Trophoblast cell (in vitro differentiated cells and primary cell): ENCODE measurements at regions not wholly inside any gene's neighbourhood (a gene's known extent, or its start where the extent isn't known, plus 50 kb on each side); places are given as distances from the start of the nearest gene placed in this dataset.

Source experiments
- DNase-seq, 2 donors: peaks; one replicate each; pipeline ENCODE4 v3.0.0-alpha.2; 2016
- H2AFZ ChIP-seq: 2 replicates; pipeline ENCODE4 v1.6.1; 2013; ENCODE audit warnings: low read length, moderate library complexity, mild to moderate bottlenecking; ENCODE audit not compliant: insufficient read depth, poor library complexity
- H2AK5ac ChIP-seq: 2 replicates; pipeline ENCODE4 v1.6.1; 2013; ENCODE audit warnings: mild to moderate bottlenecking, low read length
- H2BK120ac ChIP-seq: 2 replicates; pipeline ENCODE4 v1.6.1; 2013; ENCODE audit warnings: low read length, mild to moderate bottlenecking, moderate library complexity; ENCODE audit not compliant: insufficient read depth, poor library complexity
- H2BK12ac ChIP-seq: 2 replicates; pipeline ENCODE4 v1.6.1; 2013; ENCODE audit warnings: mild to moderate bottlenecking, low read length, moderate library complexity
- H2BK5ac ChIP-seq: 2 replicates; pipeline ENCODE4 v1.6.1; 2013; ENCODE audit warnings: low read length, low read depth, moderate library complexity, mild to moderate bottlenecking; ENCODE audit not compliant: poor library complexity
- H3K14ac ChIP-seq: 2 replicates; pipeline ENCODE4 v1.6.1; 2013; ENCODE audit warnings: mild to moderate bottlenecking, low read length
- H3K18ac ChIP-seq: 2 replicates; pipeline ENCODE4 v1.6.1; 2013; ENCODE audit warnings: mild to moderate bottlenecking, low read length
- H3K23ac ChIP-seq: 2 replicates; pipeline ENCODE4 v1.6.1; 2013; ENCODE audit warnings: low read length
- H3K27ac ChIP-seq: 2 replicates; pipeline ENCODE4 v1.5.1; 2013; ENCODE audit warnings: low read depth, mild to moderate bottlenecking, inconsistent platforms, low read length, moderate library complexity
- H3K27me3 ChIP-seq: 2 replicates; pipeline ENCODE4 v1.6.1; 2013; ENCODE audit warnings: inconsistent platforms, mild to moderate bottlenecking, low read length, moderate library complexity; ENCODE audit not compliant: insufficient read depth
- H3K36me3 ChIP-seq, 2 experiments: 1 replicate in 1 of 2; 2 replicates in 1 of 2; pipeline ENCODE4 v1.6.1; 2013; ENCODE audit warnings: low read length in 2 of 2, mild to moderate bottlenecking in 2 of 2, moderate library complexity in 1 of 2; ENCODE audit not compliant: insufficient read depth in 2 of 2, control insufficient read depth in 1 of 2
- H3K4ac ChIP-seq: 2 replicates; pipeline ENCODE4 v1.6.1; 2013; ENCODE audit warnings: low read depth, mild to moderate bottlenecking, low read length, moderate library complexity
- H3K4me1 ChIP-seq, 2 experiments: 1 replicate in 1 of 2; 2 replicates in 1 of 2; pipeline ENCODE4 v1.6.1; 2013; ENCODE audit warnings: low read length in 2 of 2, mild to moderate bottlenecking in 2 of 2, moderate library complexity in 1 of 2; ENCODE audit not compliant: insufficient read depth in 2 of 2, control insufficient read depth in 1 of 2
- H3K4me2 ChIP-seq: 2 replicates; pipeline ENCODE4 v1.6.1; 2013; ENCODE audit warnings: inconsistent platforms, mild to moderate bottlenecking, low read length, moderate library complexity
- H3K4me3 ChIP-seq: 2 replicates; pipeline ENCODE4 v1.5.1; 2013; ENCODE audit warnings: mild to moderate bottlenecking, low read depth, low read length, inconsistent platforms
- H3K79me1 ChIP-seq: one replicate; pipeline ENCODE4 v1.6.1; 2013; ENCODE audit warnings: low read length
- H3K79me2 ChIP-seq: 2 replicates; pipeline ENCODE4 v1.6.1; 2013; ENCODE audit warnings: low read length, mild to moderate bottlenecking; ENCODE audit not compliant: control insufficient read depth, insufficient read depth, poor library complexity
- H3K9ac ChIP-seq: 2 replicates; pipeline ENCODE4 v1.6.1; 2013; ENCODE audit warnings: mild to moderate bottlenecking, low read length
- H3K9me3 ChIP-seq: 2 replicates; pipeline ENCODE4 v1.6.1; 2013; ENCODE audit warnings: low read depth, mild to moderate bottlenecking, control low read depth, inconsistent platforms, low read length; ENCODE audit not compliant: insufficient read depth
- H4K12ac ChIP-seq: 2 replicates; pipeline ENCODE4 v1.6.1; 2013; ENCODE audit warnings: low read depth, mild to moderate bottlenecking, low read length, moderate library complexity
- H4K8ac ChIP-seq: 2 replicates; pipeline ENCODE4 v1.6.1; 2013; ENCODE audit warnings: low read depth, mild to moderate bottlenecking, low read length, moderate library complexity
- H4K91ac ChIP-seq: one replicate; pipeline ENCODE4 v1.6.1; 2013; ENCODE audit warnings: low read depth, mild to moderate bottlenecking, low read length, moderate library complexity
- WGBS: extraction: QIAGEN DNeasy Blood & Tissue Kit; methylation state at CpG from one replicate; pipeline ENCODE4 v1.1.7; 2013; ENCODE audit warnings: missing lambda C conversion rate; ENCODE audit not compliant: insufficient read length, insufficient coverage; ENCODE audit errors: extremely low coverage; 5-methylcytosine and 5-hydroxymethylcytosine counted together

DNA sequence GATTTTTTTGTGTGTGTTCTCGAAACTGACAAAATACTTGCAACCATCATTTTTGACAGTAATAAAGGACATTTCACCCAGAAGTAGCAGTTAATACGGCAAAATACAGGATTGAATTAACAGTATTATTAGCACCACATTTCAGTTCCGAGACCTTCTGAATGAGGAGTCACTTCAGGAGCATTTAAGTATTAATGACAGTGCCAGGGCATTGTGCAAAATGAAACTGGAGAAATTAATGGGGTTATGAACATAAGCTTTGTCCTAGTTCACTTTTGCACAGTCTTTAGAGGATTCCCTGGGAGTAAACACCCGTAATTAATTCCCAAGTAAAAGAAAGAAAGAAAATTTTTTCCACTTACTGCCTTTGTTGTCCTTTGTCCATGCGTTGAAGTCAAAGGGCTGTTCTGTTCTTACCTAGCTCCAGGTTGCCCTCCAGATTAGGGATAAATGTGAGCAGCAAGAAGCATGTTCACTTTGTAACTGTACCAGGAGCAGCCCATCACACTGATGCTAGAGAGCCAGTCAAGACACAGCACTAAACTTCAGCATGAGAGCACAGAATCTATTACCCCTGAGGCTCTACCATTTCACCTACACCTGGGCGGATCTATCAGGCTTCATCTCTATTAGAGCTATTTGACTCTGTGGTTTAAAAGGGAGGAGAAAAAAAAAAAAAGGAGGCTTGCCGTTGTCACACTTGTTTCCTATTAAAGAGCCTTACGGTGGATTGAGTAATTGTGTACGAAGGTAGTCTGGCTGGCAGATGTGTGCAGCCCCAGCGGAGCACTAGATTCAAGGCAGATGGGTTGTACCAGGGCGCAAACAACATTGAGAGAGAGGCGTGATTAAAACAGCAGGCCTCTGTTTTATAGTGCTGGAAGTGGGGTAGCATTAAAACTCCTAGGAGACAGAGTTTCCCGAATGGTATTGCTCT lies 297.8 kb upstream of the SEMA3A start:
- Histone ChIP-seq H3K23ac (no peak overlapping the region), H3K79me2 (no peaks in the 10 kb centered on the region), H3K18ac (no peak overlapping the region), H3K4me1 (no peaks in the 10 kb centered on the region), H2BK5ac (no peak overlapping the region), H4K8ac (no peak overlapping the region), H2AK5ac (no peak overlapping the region), H3K14ac (no peak overlapping the region), H4K12ac (no peak overlapping the region), H3K9me3 (no peaks in the 10 kb centered on the region), H2BK120ac (no peak overlapping the region), H3K9ac (no peak overlapping the region), H3K36me3 (no peaks in the 10 kb centered on the region), H2BK12ac (no peak overlapping the region), H3K27me3 (no peaks in the 10 kb centered on the region), H2AFZ (no peak overlapping the region), H3K27ac (no peak overlapping the region), H4K91ac (no peak overlapping the region), H3K4me3 (no peak overlapping the region), H3K79me1 (peaks cover 2% of the 10 kb centered on the region), H3K4me2 (no peak overlapping the region), H3K4ac (no peak overlapping the region)
- no CpG with 5 or more reads among the region's 13 CpGs for WGBS
- peak; percentile 6 to 54 for DNase-seq

DNA sequence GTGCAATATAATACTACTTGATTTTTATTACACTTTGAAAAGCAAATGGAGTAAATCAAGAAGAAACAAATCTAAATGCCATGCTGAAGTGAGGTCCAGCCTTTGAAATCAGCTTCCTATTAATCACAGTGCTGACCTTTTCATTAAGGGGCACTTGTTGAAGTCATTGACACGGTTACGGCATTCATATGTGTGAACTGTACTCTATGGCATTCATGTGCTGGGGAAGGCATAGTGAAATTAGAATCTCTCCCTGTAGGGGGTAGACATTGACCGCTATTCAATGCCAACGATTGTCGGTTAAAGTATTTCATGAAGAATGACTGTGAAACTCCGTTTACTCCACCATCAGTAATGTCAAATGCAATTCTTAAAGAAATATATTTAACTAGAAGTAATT lies 296.1 kb upstream of the SEMA3A start:
- DNase-seq, result peak; percentile 1 to 64
- H4K12ac ChIP-seq, result no peak overlapping the region
- peaks cover 2% of the 10 kb centered on the region for H3K79me1 ChIP-seq
- no peak overlapping the region for H3K4me3 ChIP-seq
- no peaks in the 10 kb centered on the region for H3K79me2 ChIP-seq
- H3K23ac ChIP-seq, result no peak overlapping the region
- peaks cover 0 to 2% of the 10 kb centered on the region in 2 experiments for H3K4me1 ChIP-seq
- no peak overlapping the region for H2AK5ac ChIP-seq
- H3K27me3 ChIP-seq, result no peaks in the 10 kb centered on the region
- H3K14ac ChIP-seq, result no peak overlapping the region
- H3K9me3 ChIP-seq, result no peaks in the 10 kb centered on the region
- H3K9ac ChIP-seq, result no peak overlapping the region
- H3K36me3 ChIP-seq, result no peaks in the 10 kb centered on the region
- no peak overlapping the region for H3K4me2 ChIP-seq
- H2BK12ac ChIP-seq, result no peak overlapping the region
- no peak overlapping the region for H3K27ac ChIP-seq
- no peak overlapping the region for H2BK5ac ChIP-seq
- no peak overlapping the region for H3K18ac ChIP-seq
- H2AFZ ChIP-seq, result no peak overlapping the region
- H4K91ac ChIP-seq, result no peak overlapping the region
- no peak overlapping the region for H2BK120ac ChIP-seq
- no CpG with 5 or more reads among the region's 6 CpGs for WGBS
- no peak overlapping the region for H3K4ac ChIP-seq
- no peak overlapping the region for H4K8ac ChIP-seq

DNA sequence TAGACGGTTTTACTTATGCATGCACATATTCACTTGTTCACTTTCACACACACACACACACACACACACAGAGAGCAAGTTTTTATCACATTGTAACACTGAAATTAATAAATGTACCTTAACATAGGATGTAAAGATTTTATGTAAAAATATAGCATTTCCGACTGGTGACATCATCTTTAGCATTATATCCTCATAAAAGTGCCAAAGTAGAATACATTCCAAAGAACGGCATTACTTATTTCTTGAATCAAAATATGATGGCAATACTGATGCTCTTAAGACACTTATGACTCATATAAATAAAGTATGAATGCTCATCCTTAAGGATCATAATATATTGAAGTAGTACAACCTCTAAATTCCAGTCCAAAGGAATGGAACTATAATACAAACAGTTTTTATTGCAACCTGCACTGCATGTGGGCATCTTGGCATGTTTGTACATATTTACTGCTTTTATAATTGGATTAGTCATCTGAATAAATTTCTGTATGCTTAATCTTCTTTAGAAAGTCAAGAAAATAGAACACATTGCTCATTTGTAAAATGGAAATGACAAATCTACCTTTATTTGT lies 290.0 kb upstream of the SEMA3A start:
- H3K9me3 ChIP-seq, result no peaks in the 10 kb centered on the region
- H2BK5ac ChIP-seq, result no peak overlapping the region
- H4K12ac ChIP-seq, result no peak overlapping the region
- no peaks in the 10 kb centered on the region for H3K27me3 ChIP-seq
- no peak for DNase-seq
- H2BK120ac ChIP-seq, result no peak overlapping the region
- no peak overlapping the region for H2AFZ ChIP-seq
- H2AK5ac ChIP-seq, result no peak overlapping the region
- no peak overlapping the region for H3K27ac ChIP-seq
- no peak overlapping the region for H2BK12ac ChIP-seq
- H4K91ac ChIP-seq, result no peak overlapping the region
- no peak overlapping the region for H3K23ac ChIP-seq
- WGBS, result no CpG with 5 or more reads among the region's 3 CpGs
- no peak overlapping the region for H3K4me2 ChIP-seq
- peaks cover 0 to 2% of the 10 kb centered on the region in 2 experiments for H3K4me1 ChIP-seq
- no peak overlapping the region for H3K9ac ChIP-seq
- H4K8ac ChIP-seq, result no peak overlapping the region
- no peak overlapping the region for H3K14ac ChIP-seq
- H3K79me1 ChIP-seq, result peaks cover 2% of the 10 kb centered on the region
- no peaks in the 10 kb centered on the region for H3K36me3 ChIP-seq
- H3K4me3 ChIP-seq, result no peak overlapping the region
- no peak overlapping the region for H3K4ac ChIP-seq
- H3K18ac ChIP-seq, result no peak overlapping the region
- H3K79me2 ChIP-seq, result no peaks in the 10 kb centered on the region

DNA sequence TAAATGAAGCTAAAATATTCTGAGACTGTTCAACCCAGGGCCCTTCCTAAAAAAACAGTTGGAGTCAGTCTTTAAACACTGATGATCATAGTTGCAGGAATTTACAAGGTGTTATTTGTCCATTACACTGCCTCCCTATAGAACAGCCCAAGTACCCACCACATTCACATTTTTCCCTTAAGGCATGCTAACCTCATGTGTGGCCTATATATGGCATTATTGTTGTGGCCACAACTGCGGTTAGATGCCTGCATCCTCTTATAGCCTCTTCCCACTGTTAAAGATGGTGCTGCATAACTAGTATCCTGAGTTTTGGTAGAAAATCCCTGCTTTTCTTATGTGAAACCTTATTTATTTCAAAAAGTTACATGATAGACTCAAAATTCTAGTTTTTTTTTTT lies 287.9 kb upstream of the SEMA3A start:
- Histone ChIP-seq H4K8ac (no peak overlapping the region), H4K91ac (no peak overlapping the region), H3K27me3 (no peaks in the 10 kb centered on the region), H3K4ac (no peak overlapping the region), H3K9ac (no peak overlapping the region), H2BK120ac (no peak overlapping the region), H2AK5ac (no peak overlapping the region), H4K12ac (no peak overlapping the region), H2BK5ac (no peak overlapping the region), H3K18ac (no peak overlapping the region), H3K23ac (no peak overlapping the region), H3K79me1 (no peaks in the 10 kb centered on the region), H3K36me3 (no peaks in the 10 kb centered on the region), H3K4me2 (no peak overlapping the region), H3K4me1 (peaks cover 0 to 2% of the 10 kb centered on the region in 2 experiments), H2BK12ac (no peak overlapping the region), H2AFZ (no peak overlapping the region), H3K14ac (no peak overlapping the region), H3K27ac (no peak overlapping the region), H3K79me2 (no peaks in the 10 kb centered on the region), H3K9me3 (no peaks in the 10 kb centered on the region), H3K4me3 (no peak overlapping the region)
- no peak for DNase-seq
- no CpG with 5 or more reads among the region's 1 CpG for WGBS
